GM21529 (cell line): ENCODE measurements at regions not wholly inside any gene's neighbourhood (a gene's known extent, or its start where the extent isn't known, plus 50 kb on each side); places are given as distances from the start of the nearest gene placed in this dataset.

Experiments
- ATAC-seq: cut with Tn5 transposase; IDR thresholded peaks from one replicate; pipeline ENCODE4 v1.9.1; 2021; ENCODE audit not compliant: unreplicated experiment

GRCh38 chr5:173762930-173763329 lies 125.2 kb upstream of the CPEB4 start:
- ATAC-seq = no peak

GRCh38 chr5:173763410-173763809 lies 124.7 kb upstream of the CPEB4 start:
- ATAC-seq = no peak

GRCh38 chr5:173764332-173765028 lies 123.7 kb upstream of the CPEB4 start:
- ATAC-seq = no peak

- ATAC-seq = no peak
Measured at GRCh38 chr5:173765029-173765644, 123.0 kb upstream of the CPEB4 start.

GRCh38 chr5:173765661-173766060 lies 122.5 kb upstream of the CPEB4 start:
- ATAC-seq = no peak

GRCh38 chr5:173767574-173768266 lies 120.4 kb upstream of the CPEB4 start:
- ATAC-seq = no peak

- no peak for ATAC-seq
Measured at GRCh38 chr5:173768267-173768806, 119.8 kb upstream of the CPEB4 start.

GRCh38 chr5:173768891-173769290 lies 119.3 kb upstream of the CPEB4 start:
- no peak for ATAC-seq

- ATAC-seq = no peak
Measured at GRCh38 chr5:173770637-173771036, 117.5 kb upstream of the CPEB4 start.

GRCh38 chr5:173771121-173771724 lies 116.9 kb upstream of the CPEB4 start:
- no peak for ATAC-seq

GRCh38 chr5:173771725-173772383 lies 116.3 kb upstream of the CPEB4 start:
- no peak for ATAC-seq

GRCh38 chr5:173772384-173773059 lies 115.6 kb upstream of the CPEB4 start:
- ATAC-seq = no peak

- ATAC-seq = no peak
Measured at GRCh38 chr5:173774271-173774761, 113.8 kb upstream of the CPEB4 start.

GRCh38 chr5:173775261-173776197 lies 112.6 kb upstream of the CPEB4 start:
- no peak for ATAC-seq

GRCh38 chr5:173777149-173777548 lies 111.0 kb upstream of the CPEB4 start:
- ATAC-seq = no peak

- ATAC-seq = no peak
Measured at GRCh38 chr5:173777674-173778073, 110.5 kb upstream of the CPEB4 start.

GRCh38 chr5:173778152-173778782 lies 109.9 kb upstream of the CPEB4 start:
- no peak for ATAC-seq

- no peak for ATAC-seq
Measured at GRCh38 chr5:173778784-173779304, 109.3 kb upstream of the CPEB4 start.
